GM19463 (cell line): ENCODE measurements at regions not wholly inside any gene's neighbourhood (a gene's known extent, or its start where the extent isn't known, plus 50 kb on each side); places are given as distances from the start of the nearest gene placed in this dataset.
A peak's percentile ranks its signal among the peaks of the same experiment; 100 is the strongest.

Experiments
- ATAC-seq: cut with Tn5 transposase; IDR thresholded peaks from one replicate; pipeline ENCODE4 v1.9.1; 2021; ENCODE audit warnings: mild to moderate bottlenecking, moderate library complexity; ENCODE audit not compliant: unreplicated experiment

- ATAC-seq: no peak
Observed at GRCh38 chr18:46374850-46375249, 270.7 kb downstream of the HAUS1 start.

- ATAC-seq: no peak
Observed at GRCh38 chr18:46377557-46377956, 273.4 kb downstream of the HAUS1 start.

- no peak for ATAC-seq
Observed at GRCh38 chr18:46378126-46378863, 274.1 kb downstream of the HAUS1 start.

GRCh38 chr18:46378864-46379207 lies 274.7 kb downstream of the HAUS1 start:
- no peak for ATAC-seq

- ATAC-seq: no peak
Observed at GRCh38 chr18:46379323-46379950, 275.3 kb downstream of the HAUS1 start.

GRCh38 chr18:46385124-46385523 lies 271.9 kb downstream of the LOXHD1 start:
- ATAC-seq: no peak

- ATAC-seq: no peak
Observed at GRCh38 chr18:46386788-46387187, 270.2 kb downstream of the LOXHD1 start.

GRCh38 chr18:46387441-46388131 lies 269.4 kb downstream of the LOXHD1 start:
- no peak for ATAC-seq

- ATAC-seq: no peak
Observed at GRCh38 chr18:46388286-46388685, 268.7 kb downstream of the LOXHD1 start.

GRCh38 chr18:46392576-46392975 lies 264.4 kb downstream of the LOXHD1 start:
- no peak for ATAC-seq

- no peak for ATAC-seq
Observed at GRCh38 chr18:46393230-46393629, 263.8 kb downstream of the LOXHD1 start.

- no peak for ATAC-seq
Observed at GRCh38 chr18:46393961-46394360, 263.1 kb downstream of the LOXHD1 start.

- ATAC-seq: no peak
Observed at GRCh38 chr18:46395795-46396194, 261.2 kb downstream of the LOXHD1 start.

- no peak for ATAC-seq
Observed at GRCh38 chr18:46397174-46397573, 259.8 kb downstream of the LOXHD1 start.

GRCh38 chr18:46398005-46398404 lies 259.0 kb downstream of the LOXHD1 start:
- no peak for ATAC-seq

GRCh38 chr18:46398625-46399024 lies 258.4 kb downstream of the LOXHD1 start:
- ATAC-seq: no peak

GRCh38 chr18:46399303-46399702 lies 257.7 kb downstream of the LOXHD1 start:
- no peak for ATAC-seq

- ATAC-seq: no peak
Observed at GRCh38 chr18:46400449-46400848, 256.6 kb downstream of the LOXHD1 start.

GRCh38 chr18:46401486-46402070 lies 255.4 kb downstream of the LOXHD1 start:
- ATAC-seq: no peak

GRCh38 chr18:46402396-46402795 lies 254.6 kb downstream of the LOXHD1 start:
- ATAC-seq: no peak

- peak; percentile 43 for ATAC-seq
Observed at GRCh38 chr18:46402945-46403344, 254.1 kb downstream of the LOXHD1 start.
